Mesendoderm (in vitro differentiated cells): ENCODE measurements at regions not wholly inside any gene's neighbourhood (a gene's known extent, or its start where the extent isn't known, plus 50 kb on each side); places are given as distances from the start of the nearest gene placed in this dataset.

Experiments used
- DNase-seq: peaks from one replicate; pipeline ENCODE4 v3.0.0; 2013
- H2AK5ac ChIP-seq: 2 replicates; pipeline ENCODE4 v1.6.1; 2013; ENCODE audit warnings: low read length, inconsistent platforms
- H2BK120ac ChIP-seq: 2 replicates; pipeline ENCODE4 v1.6.1; 2013; ENCODE audit warnings: low read depth, mild to moderate bottlenecking, low read length, moderate library complexity, mixed read lengths
- H2BK15ac ChIP-seq: replicated peaks from 2 replicates; pipeline ENCODE4 v1.6.1; 2013; ENCODE audit warnings: low read depth, mild to moderate bottlenecking, moderate library complexity
- H2BK5ac ChIP-seq: 2 replicates; pipeline ENCODE4 v1.6.1; 2013; ENCODE audit warnings: low read length, inconsistent platforms
- H3K18ac ChIP-seq: 2 replicates; pipeline ENCODE4 v1.6.1; 2013; ENCODE audit warnings: mild to moderate bottlenecking, low read length, mixed read lengths
- H3K23ac ChIP-seq: one replicate; pipeline ENCODE4 v1.6.1; 2013; ENCODE audit warnings: low read length
- H3K27ac ChIP-seq: 2 replicates; pipeline ENCODE4 v1.5.1; 2013; ENCODE audit warnings: low read depth, mild to moderate bottlenecking, inconsistent platforms, low read length, moderate library complexity
- H3K27me3 ChIP-seq: 2 replicates; pipeline ENCODE4 v1.6.1; 2013; ENCODE audit warnings: low read length, control low read depth, mild to moderate bottlenecking, inconsistent platforms; ENCODE audit not compliant: insufficient read depth, poor library complexity
- H3K36me3 ChIP-seq: 2 replicates; pipeline ENCODE4 v1.6.1; 2013; ENCODE audit warnings: low read length, inconsistent platforms; ENCODE audit not compliant: control insufficient read depth, insufficient read depth
- H3K4ac ChIP-seq: one replicate; pipeline ENCODE4 v1.6.1; 2013; ENCODE audit warnings: low read depth, mild to moderate bottlenecking, low read length, moderate library complexity
- H3K4me1 ChIP-seq: 2 replicates; pipeline ENCODE4 v1.6.1; 2013; ENCODE audit warnings: low read depth, low read length, inconsistent platforms; ENCODE audit not compliant: control insufficient read depth
- H3K4me2 ChIP-seq: 2 replicates; pipeline ENCODE4 v1.6.1; 2013; ENCODE audit warnings: low read length
- H3K4me3 ChIP-seq: 2 replicates; pipeline ENCODE4 v1.5.1; 2013; ENCODE audit warnings: mild to moderate bottlenecking, low read length
- H3K56ac ChIP-seq: one replicate; pipeline ENCODE4 v1.6.1; 2013; ENCODE audit warnings: low read length
- H3K79me1 ChIP-seq: 2 replicates; pipeline ENCODE4 v1.6.1; 2013; ENCODE audit warnings: low read length, inconsistent platforms
- H3K79me2 ChIP-seq: 2 replicates; pipeline ENCODE4 v1.6.1; 2013; ENCODE audit warnings: mild to moderate bottlenecking, low read length; ENCODE audit not compliant: control insufficient read depth, insufficient read depth
- H3K9ac ChIP-seq: 2 replicates; pipeline ENCODE4 v1.6.1; 2013; ENCODE audit warnings: low read length, inconsistent platforms
- H4K5ac ChIP-seq: one replicate; pipeline ENCODE4 v1.6.1; 2013; ENCODE audit warnings: low read length
- H4K8ac ChIP-seq: one replicate; pipeline ENCODE4 v1.6.1; 2013; ENCODE audit warnings: low read depth, mild to moderate bottlenecking, control low read depth, low read length, moderate library complexity
- WGBS: extraction: QIAGEN DNeasy Blood & Tissue Kit; methylation state at CpG from one replicate; pipeline ENCODE4 v1.1.7; 2013; ENCODE audit warnings: low lambda C conversion rate, missing lambda C conversion rate; ENCODE audit not compliant: insufficient coverage; ENCODE audit errors: extremely low coverage; 5-methylcytosine and 5-hydroxymethylcytosine counted together

DNA sequence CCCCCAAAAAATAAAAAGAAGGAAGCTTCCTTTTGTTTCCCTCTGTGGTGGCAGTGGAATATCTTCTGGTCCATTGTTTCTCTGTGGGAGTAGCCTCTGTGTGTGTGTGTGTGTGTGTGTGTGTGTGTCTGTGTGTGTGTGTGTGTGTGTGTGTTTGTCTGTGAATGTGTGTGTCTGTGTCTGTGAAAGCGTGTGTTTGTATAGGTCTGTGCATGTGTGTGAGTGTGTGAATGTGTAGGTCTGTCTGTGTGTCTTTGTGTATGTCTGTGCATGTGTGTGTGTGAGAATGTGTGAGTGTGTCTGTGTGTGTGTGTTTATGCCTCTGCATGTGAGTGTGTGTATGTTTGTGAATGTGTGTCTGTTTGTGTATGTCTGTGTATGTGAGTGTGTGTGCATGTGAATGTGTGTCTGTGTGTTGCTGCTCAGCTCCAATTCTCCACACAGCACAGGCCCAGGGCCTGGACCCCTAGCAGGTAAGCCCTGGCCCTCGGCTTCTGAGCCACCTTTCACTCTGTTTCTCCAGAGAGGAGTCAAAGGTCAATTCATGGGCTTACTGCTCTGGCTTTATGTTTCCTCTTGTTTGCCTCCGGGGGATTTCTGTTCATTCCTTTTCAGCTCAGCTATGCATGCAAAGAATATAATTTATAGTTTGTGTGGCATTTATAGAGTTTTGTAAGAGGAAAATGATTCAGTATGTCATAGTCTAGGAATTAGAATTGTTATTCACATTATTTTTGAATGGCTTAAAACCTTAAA, 89.8 kb downstream of the UCHL1 start:
- Histone ChIP-seq H3K56ac (no peak overlapping the region), H3K18ac (no peak overlapping the region), H2BK120ac (no peak overlapping the region), H3K4ac (no peak overlapping the region), H2AK5ac (no peak overlapping the region), H3K36me3 (no peaks in the 10 kb centered on the region), H3K79me2 (no peaks in the 10 kb centered on the region), H3K4me1 (no peaks in the 10 kb centered on the region), H3K4me3 (no peak overlapping the region), H2BK5ac (no peak overlapping the region), H3K27me3 (no peaks in the 10 kb centered on the region), H3K23ac (no peak overlapping the region), H2BK15ac (no peak overlapping the region), H3K27ac (no peak overlapping the region), H3K79me1 (no peaks in the 10 kb centered on the region), H4K5ac (no peak overlapping the region), H3K9ac (no peak overlapping the region), H4K8ac (no peak overlapping the region), H3K4me2 (no peak overlapping the region)
- no CpG with 5 or more reads among the region's 3 CpGs for WGBS
- no peak for DNase-seq

DNA sequence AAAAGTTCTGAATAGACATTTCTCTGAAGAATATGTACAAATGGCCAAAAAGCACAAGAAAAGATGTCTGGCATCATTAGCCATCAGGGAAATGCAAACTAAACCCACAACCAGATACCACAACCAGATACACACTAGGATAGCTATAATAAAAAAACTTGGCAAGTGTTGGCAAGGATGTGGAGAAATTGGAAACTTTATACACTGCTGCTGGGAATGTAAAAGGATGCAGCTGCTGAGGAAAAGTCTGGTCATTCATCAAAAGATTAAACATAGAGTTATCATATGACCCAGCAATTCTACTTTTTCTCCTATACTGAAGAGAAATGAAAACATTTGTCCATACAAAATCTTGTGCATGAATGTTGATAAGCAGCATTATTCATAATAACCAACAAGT, 92.3 kb downstream of the UCHL1 start:
- no peak overlapping the region for H3K18ac ChIP-seq
- no peak overlapping the region for H3K4me3 ChIP-seq
- no peak overlapping the region for H3K23ac ChIP-seq
- H3K79me2 ChIP-seq = no peaks in the 10 kb centered on the region
- no peaks in the 10 kb centered on the region for H3K79me1 ChIP-seq
- no peak overlapping the region for H3K9ac ChIP-seq
- H2BK5ac ChIP-seq = no peak overlapping the region
- H2BK15ac ChIP-seq = no peak overlapping the region
- no peaks in the 10 kb centered on the region for H3K4me1 ChIP-seq
- no peak overlapping the region for H2BK120ac ChIP-seq
- H2AK5ac ChIP-seq = no peak overlapping the region
- H3K36me3 ChIP-seq = no peaks in the 10 kb centered on the region
- H3K56ac ChIP-seq = no peak overlapping the region
- H3K4me2 ChIP-seq = no peak overlapping the region
- H4K5ac ChIP-seq = no peak overlapping the region
- DNase-seq = no peak
- H3K27me3 ChIP-seq = no peaks in the 10 kb centered on the region
- H3K27ac ChIP-seq = no peak overlapping the region
- no peak overlapping the region for H4K8ac ChIP-seq
- H3K4ac ChIP-seq = no peak overlapping the region

DNA sequence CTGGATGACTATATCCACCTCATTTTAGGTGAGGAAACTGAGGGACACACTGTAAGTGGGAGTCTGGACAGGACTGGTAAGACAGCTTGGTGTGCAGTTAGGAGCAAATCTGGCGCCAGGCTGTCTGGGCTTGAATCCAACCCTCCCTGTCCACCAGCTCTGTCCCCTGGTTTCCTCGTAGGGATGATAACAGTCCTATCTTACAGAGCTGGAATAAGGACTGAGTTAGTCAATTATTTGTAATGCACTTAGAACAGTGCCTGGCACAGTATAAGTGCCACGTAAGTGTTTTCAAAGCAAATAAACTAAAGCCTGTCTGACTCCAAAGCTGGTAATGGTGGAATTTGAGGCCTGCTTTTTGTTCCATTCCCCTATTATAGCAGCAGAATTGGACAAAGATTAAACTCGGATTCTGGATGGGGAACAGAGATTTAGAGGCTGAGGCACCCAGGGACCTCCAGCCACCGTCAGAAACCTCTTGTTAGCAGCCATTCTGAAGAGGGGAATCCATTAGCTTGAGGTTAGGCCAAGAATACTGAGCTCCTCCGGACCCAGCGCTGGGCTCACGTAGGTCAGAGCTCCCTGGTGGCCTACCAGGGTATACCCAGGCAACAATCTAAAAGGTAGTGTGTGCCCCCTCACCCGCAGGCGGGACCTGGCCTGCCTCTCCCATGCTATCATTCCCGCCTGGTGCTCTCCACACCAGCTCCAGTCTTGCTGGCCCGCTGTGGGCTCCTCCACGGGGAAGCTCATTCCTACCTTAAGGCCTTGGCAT, 102.1 kb downstream of the UCHL1 start:
- no peak overlapping the region for H3K18ac ChIP-seq
- H2AK5ac ChIP-seq = no peak overlapping the region
- H4K8ac ChIP-seq = no peak overlapping the region
- no peak overlapping the region for H2BK15ac ChIP-seq
- WGBS = no CpG with 5 or more reads among the region's 13 CpGs
- no peak overlapping the region for H3K4me3 ChIP-seq
- DNase-seq = peak; percentile 86
- H2BK5ac ChIP-seq = no peak overlapping the region
- no peak overlapping the region for H3K23ac ChIP-seq
- no peak overlapping the region for H2BK120ac ChIP-seq
- peak overlapping the region; percentile 50 for H3K56ac ChIP-seq
- H3K79me1 ChIP-seq = no peaks in the 10 kb centered on the region
- H3K36me3 ChIP-seq = no peaks in the 10 kb centered on the region
- no peak overlapping the region for H3K4ac ChIP-seq
- H3K4me2 ChIP-seq = peak overlapping the region; percentile 16
- no peaks in the 10 kb centered on the region for H3K79me2 ChIP-seq
- H4K5ac ChIP-seq = no peak overlapping the region
- H3K27me3 ChIP-seq = peaks cover 12% of the 10 kb centered on the region
- no peak overlapping the region for H3K27ac ChIP-seq
- H3K9ac ChIP-seq = no peak overlapping the region
- H3K4me1 ChIP-seq = peaks cover 19% of the 10 kb centered on the region

DNA sequence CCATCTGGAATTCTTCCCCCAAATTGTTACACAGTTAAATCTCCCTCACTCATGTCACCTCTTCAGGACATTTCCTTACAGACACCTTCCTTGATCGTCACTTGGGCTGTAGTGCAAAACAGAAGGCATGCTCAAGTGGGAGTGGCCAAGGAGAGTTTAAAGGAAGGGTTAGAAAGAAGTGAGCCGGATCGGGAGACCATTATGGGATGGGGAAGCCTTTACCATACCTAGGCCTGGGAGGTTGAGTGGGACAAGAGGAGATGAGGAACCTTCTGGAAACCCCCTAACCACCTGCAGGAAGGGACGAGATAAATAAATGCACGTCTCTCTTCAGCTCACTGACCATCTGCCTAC, 102.7 kb downstream of the UCHL1 start:
- Histone ChIP-seq H2BK5ac (no peak overlapping the region), H3K27ac (no peak overlapping the region), H4K5ac (no peak overlapping the region), H3K4me3 (no peak overlapping the region), H3K56ac (peak overlapping the region; percentile 50), H3K23ac (no peak overlapping the region), H3K27me3 (peaks cover 12% of the 10 kb centered on the region), H2AK5ac (no peak overlapping the region), H2BK15ac (no peak overlapping the region), H3K4me2 (peak overlapping the region; percentile 16), H3K4me1 (peaks cover 19% of the 10 kb centered on the region), H2BK120ac (no peak overlapping the region), H3K79me2 (no peaks in the 10 kb centered on the region), H3K4ac (no peak overlapping the region), H3K9ac (no peak overlapping the region), H4K8ac (no peak overlapping the region), H3K36me3 (no peaks in the 10 kb centered on the region), H3K18ac (no peak overlapping the region), H3K79me1 (no peaks in the 10 kb centered on the region)
- peak; percentile 75 for DNase-seq
- no CpG with 5 or more reads among the region's 5 CpGs for WGBS

GRCh38 chr4:41359836-41360213, 103.1 kb downstream of the UCHL1 start:
- peak; percentile 57 for DNase-seq
- H3K4me1 ChIP-seq = peaks cover 19% of the 10 kb centered on the region
- H3K79me2 ChIP-seq = no peaks in the 10 kb centered on the region
- no peak overlapping the region for H2BK5ac ChIP-seq
- no peak overlapping the region for H3K23ac ChIP-seq
- peak overlapping the region; percentile 56 for H3K9ac ChIP-seq
- no peaks in the 10 kb centered on the region for H3K79me1 ChIP-seq
- H2BK120ac ChIP-seq = no peak overlapping the region
- H4K5ac ChIP-seq = no peak overlapping the region
- no CpG with 5 or more reads among the region's 11 CpGs for WGBS
- H2BK15ac ChIP-seq = no peak overlapping the region
- H3K27ac ChIP-seq = no peak overlapping the region
- no peak overlapping the region for H3K4me3 ChIP-seq
- H3K56ac ChIP-seq = peak overlapping the region; percentile 7
- H3K4ac ChIP-seq = no peak overlapping the region
- H3K18ac ChIP-seq = peak overlapping the region; percentile 19
- no peak overlapping the region for H2AK5ac ChIP-seq
- H3K36me3 ChIP-seq = no peaks in the 10 kb centered on the region
- peaks cover 12% of the 10 kb centered on the region for H3K27me3 ChIP-seq
- peak overlapping the region; percentile 77 for H3K4me2 ChIP-seq
- H4K8ac ChIP-seq = no peak overlapping the region
